Central memory CD8-positive, alpha-beta T cell (primary cell): ENCODE measurements at regions not wholly inside any gene's neighbourhood (a gene's known extent, or its start where the extent isn't known, plus 50 kb on each side); places are given as distances from the start of the nearest gene placed in this dataset.

Experiments
- ATAC-seq: fragments of 150-1000 bp; cut with Tn5 transposase; replicated peaks from 2 replicates; pipeline ENCODE4 v1.10.0; 2022; ENCODE audit warnings: mild to moderate bottlenecking, moderate FRiP score, moderate number of reproducible peaks; ENCODE audit not compliant: poor library complexity, severe bottlenecking; ENCODE audit errors: extremely low read depth
- DNase-seq, 2 donors: peaks; one replicate each; pipeline ENCODE4 v3.0.0; 2021; ENCODE audit warnings: low spot score in 2 of 2
- H3K27ac Mint-ChIP-seq: one replicate; pipeline ENCODE4 v1.8.0; 2022; ENCODE audit warnings: low read depth, mild to moderate bottlenecking, moderate library complexity, mixed read lengths
- H3K27me3 Mint-ChIP-seq: one replicate; pipeline ENCODE4 v1.8.0; 2022; ENCODE audit warnings: mixed read lengths
- H3K36me3 Mint-ChIP-seq: one replicate; pipeline ENCODE4 v1.8.0; 2022; ENCODE audit warnings: mild to moderate bottlenecking, moderate library complexity, mixed read lengths; ENCODE audit not compliant: insufficient read depth
- H3K4me1 Mint-ChIP-seq: one replicate; pipeline ENCODE4 v1.8.0; 2022; ENCODE audit warnings: mixed read lengths
- H3K4me3 Mint-ChIP-seq: one replicate; pipeline ENCODE4 v1.8.0; 2022; ENCODE audit warnings: mild to moderate bottlenecking, moderate library complexity, mixed read lengths
- H3K9me3 Mint-ChIP-seq: one replicate; pipeline ENCODE4 v1.8.0; 2022; ENCODE audit warnings: mixed read lengths

GRCh38 chr2:34379586-34379985 lies 780.5 kb upstream of the FAM98A start:
- Mint-ChIP-seq H3K4me3 (no peak overlapping the region), H3K27me3 (no peaks in the 10 kb centered on the region), H3K36me3 (no peaks in the 10 kb centered on the region), H3K9me3 (no peaks in the 10 kb centered on the region), H3K27ac (no peak overlapping the region), H3K4me1 (no peaks in the 10 kb centered on the region)
- DNase-seq (no peak), ATAC-seq (no peak)

GRCh38 chr2:34373586-34374233 lies 774.6 kb upstream of the FAM98A start:
- H3K4me1 Mint-ChIP-seq: no peaks in the 10 kb centered on the region
- ATAC-seq (no peak), DNase-seq (no peak)
- H3K9me3 Mint-ChIP-seq: peaks cover 12% of the 10 kb centered on the region
- no peak overlapping the region for H3K4me3 Mint-ChIP-seq
- no peaks in the 10 kb centered on the region for H3K36me3 Mint-ChIP-seq
- H3K27me3 Mint-ChIP-seq: no peaks in the 10 kb centered on the region
- no peak overlapping the region for H3K27ac Mint-ChIP-seq

GRCh38 chr2:34372967-34373366 lies 773.9 kb upstream of the FAM98A start:
- Mint-ChIP-seq H3K9me3 (peaks cover 16% of the 10 kb centered on the region), H3K4me1 (no peaks in the 10 kb centered on the region), H3K27me3 (no peaks in the 10 kb centered on the region), H3K36me3 (no peaks in the 10 kb centered on the region), H3K27ac (no peak overlapping the region), H3K4me3 (no peak overlapping the region)
- DNase-seq: no peak
- ATAC-seq: no peak

GRCh38 chr2:34371711-34372110 lies 772.6 kb upstream of the FAM98A start:
- H3K9me3 Mint-ChIP-seq: peaks cover 16% of the 10 kb centered on the region
- no peak overlapping the region for H3K4me3 Mint-ChIP-seq
- ATAC-seq (no peak), DNase-seq (no peak)
- H3K36me3 Mint-ChIP-seq: no peaks in the 10 kb centered on the region
- no peaks in the 10 kb centered on the region for H3K27me3 Mint-ChIP-seq
- no peaks in the 10 kb centered on the region for H3K4me1 Mint-ChIP-seq
- H3K27ac Mint-ChIP-seq: no peak overlapping the region

- ATAC-seq (no peak), DNase-seq (no peak)
- Mint-ChIP-seq H3K36me3 (no peaks in the 10 kb centered on the region), H3K4me1 (no peaks in the 10 kb centered on the region), H3K9me3 (peaks cover 20% of the 10 kb centered on the region), H3K27me3 (no peaks in the 10 kb centered on the region), H3K4me3 (no peak overlapping the region), H3K27ac (no peak overlapping the region)
Observed at GRCh38 chr2:34368304-34368703, 769.2 kb upstream of the FAM98A start.

- no peaks in the 10 kb centered on the region for H3K36me3 Mint-ChIP-seq
- no peak for ATAC-seq
- H3K27ac Mint-ChIP-seq: no peak overlapping the region
Observed at GRCh38 chr2:34365932-34366331, 766.8 kb upstream of the FAM98A start.

GRCh38 chr2:34365512-34365911 lies 766.4 kb upstream of the FAM98A start:
- H3K36me3 Mint-ChIP-seq: no peaks in the 10 kb centered on the region
- no peaks in the 10 kb centered on the region for H3K27me3 Mint-ChIP-seq
- H3K9me3 Mint-ChIP-seq: peaks cover 19% of the 10 kb centered on the region
- DNase-seq (no peak), ATAC-seq (no peak)
- no peak overlapping the region for H3K4me3 Mint-ChIP-seq
- no peak overlapping the region for H3K27ac Mint-ChIP-seq
- H3K4me1 Mint-ChIP-seq: no peaks in the 10 kb centered on the region

More at GRCh38 chr2:34365932-34366331, 766.8 kb upstream of the FAM98A start:
- H3K4me3 Mint-ChIP-seq: no peak overlapping the region
- peaks cover 19% of the 10 kb centered on the region for H3K9me3 Mint-ChIP-seq
- H3K4me1 Mint-ChIP-seq: no peaks in the 10 kb centered on the region
- no peaks in the 10 kb centered on the region for H3K27me3 Mint-ChIP-seq
- no peak for DNase-seq

GRCh38 chr2:34353509-34354113 lies 754.5 kb upstream of the FAM98A start:
- Mint-ChIP-seq H3K9me3 (peaks cover 13% of the 10 kb centered on the region), H3K27ac (no peak overlapping the region), H3K27me3 (no peaks in the 10 kb centered on the region), H3K36me3 (no peaks in the 10 kb centered on the region), H3K4me1 (no peaks in the 10 kb centered on the region), H3K4me3 (no peak overlapping the region)
- DNase-seq (no peak), ATAC-seq (no peak)

GRCh38 chr2:34349527-34349926 lies 750.4 kb upstream of the FAM98A start:
- Mint-ChIP-seq H3K27me3 (no peaks in the 10 kb centered on the region), H3K27ac (no peak overlapping the region), H3K4me1 (no peaks in the 10 kb centered on the region), H3K36me3 (no peaks in the 10 kb centered on the region), H3K4me3 (no peak overlapping the region), H3K9me3 (peaks cover 4% of the 10 kb centered on the region)
- DNase-seq (no peak), ATAC-seq (no peak)

- no peak for ATAC-seq
- no peaks in the 10 kb centered on the region for H3K36me3 Mint-ChIP-seq
- H3K9me3 Mint-ChIP-seq: peaks cover 5% of the 10 kb centered on the region
- H3K4me3 Mint-ChIP-seq: no peak overlapping the region
- H3K4me1 Mint-ChIP-seq: no peaks in the 10 kb centered on the region
- no peaks in the 10 kb centered on the region for H3K27me3 Mint-ChIP-seq
- no peak for DNase-seq
- no peak overlapping the region for H3K27ac Mint-ChIP-seq
Observed at GRCh38 chr2:34345030-34345429, 745.9 kb upstream of the FAM98A start.

GRCh38 chr2:34340307-34340706 lies 741.2 kb upstream of the FAM98A start:
- no peak for ATAC-seq
- no peaks in the 10 kb centered on the region for H3K4me1 Mint-ChIP-seq
- H3K27ac Mint-ChIP-seq: no peak overlapping the region
- H3K9me3 Mint-ChIP-seq: peaks cover 5% of the 10 kb centered on the region
- H3K4me3 Mint-ChIP-seq: no peak overlapping the region
- no peaks in the 10 kb centered on the region for H3K27me3 Mint-ChIP-seq
- DNase-seq: no peak
- H3K36me3 Mint-ChIP-seq: no peaks in the 10 kb centered on the region

- H3K36me3 Mint-ChIP-seq: no peaks in the 10 kb centered on the region
- H3K27ac Mint-ChIP-seq: no peak overlapping the region
- H3K4me1 Mint-ChIP-seq: no peaks in the 10 kb centered on the region
- no peaks in the 10 kb centered on the region for H3K27me3 Mint-ChIP-seq
- ATAC-seq: no peak
- no peak overlapping the region for H3K4me3 Mint-ChIP-seq
- DNase-seq: no peak
- H3K9me3 Mint-ChIP-seq: peaks cover 10% of the 10 kb centered on the region
Observed at GRCh38 chr2:34337735-34338134, 738.6 kb upstream of the FAM98A start.

GRCh38 chr2:34332813-34333212 lies 733.7 kb upstream of the FAM98A start:
- Mint-ChIP-seq H3K36me3 (no peaks in the 10 kb centered on the region), H3K4me3 (no peak overlapping the region), H3K27ac (no peak overlapping the region), H3K27me3 (no peaks in the 10 kb centered on the region), H3K9me3 (peaks cover 16% of the 10 kb centered on the region), H3K4me1 (no peaks in the 10 kb centered on the region)
- no peak for DNase-seq
- no peak for ATAC-seq
